IMR-90 (cell line): ENCODE measurements at regions not wholly inside any gene's neighbourhood (a gene's known extent, or its start where the extent isn't known, plus 50 kb on each side); places are given as distances from the start of the nearest gene placed in this dataset.

Experiments
- ATAC-seq: fragments of 200-7000 bp; cut with Tn5 transposase; 2 replicates; pipeline ENCODE4 v1.9.1; 2020; ENCODE audit warnings: low read depth, mild to moderate bottlenecking, moderate library complexity
- BruUV-seq: library from RNA; stranded (reverse); fragments of 400-500 nt; replicated peaks from 2 replicates; lab custom pipeline; 2021; lab: Mats Ljungman, UMichigan
- CTCF ChIA-PET: fragments of 300-600 bp; formaldehyde crosslinking; extraction: SDS; loops from one replicate; lab custom pipeline; 2021; ENCODE audit warnings: antibody characterized with exemption; lab: Yijun Ruan, JAX
- POLR2A ChIA-PET: fragments of 300-600 bp; sonication (Branson Sonifier 250); formaldehyde crosslinking; loops from one replicate; lab custom pipeline; 2022; ENCODE audit warnings: antibody characterized with exemption; ENCODE audit not compliant: unreplicated experiment; lab: Charles Lee
- DNase-seq: peaks from one replicate; pipeline ENCODE4 v3.0.0; 2013
- H2AFZ ChIP-seq: replicated peaks from 2 replicates; pipeline ENCODE3; 2013; ENCODE audit warnings: low read length, mild to moderate bottlenecking; ENCODE audit not compliant: poor library complexity
- H2AK5ac ChIP-seq: 2 replicates; pipeline ENCODE4 v1.6.1; 2013; ENCODE audit warnings: low read depth, low read length, inconsistent platforms
- H2AK9ac ChIP-seq: replicated peaks from 2 replicates; pipeline ENCODE3; 2013; ENCODE audit warnings: mild to moderate bottlenecking, low read depth, low read length, moderate library complexity; ENCODE audit not compliant: poor library complexity
- H2BK120ac ChIP-seq: 2 replicates; pipeline ENCODE4 v1.6.1; 2013; ENCODE audit warnings: low read depth, low read length, inconsistent platforms
- H2BK15ac ChIP-seq: 3 replicates; pipeline ENCODE4 v1.6.1; 2013; ENCODE audit warnings: low read depth, low read length, inconsistent platforms
- H2BK20ac ChIP-seq: 2 replicates; pipeline ENCODE4 v1.6.1; 2013; ENCODE audit warnings: low read depth, mild to moderate bottlenecking, inconsistent platforms, low read length, moderate library complexity
- H2BK5ac ChIP-seq: 2 replicates; pipeline ENCODE4 v1.6.1; 2013; ENCODE audit warnings: mild to moderate bottlenecking, low read depth, low read length, inconsistent platforms; ENCODE audit not compliant: poor library complexity, severe bottlenecking
- H3K14ac ChIP-seq: replicated peaks from 2 replicates; pipeline ENCODE4 v1.6.1; 2013; ENCODE audit warnings: low read depth, low read length, inconsistent platforms
- H3K18ac ChIP-seq: 2 replicates; pipeline ENCODE4 v1.6.1; 2013; ENCODE audit warnings: low read depth, low read length, control low read depth
- H3K23ac ChIP-seq: 2 replicates; pipeline ENCODE4 v1.6.1; 2013; ENCODE audit warnings: low read depth, low read length, inconsistent platforms
- H3K27ac ChIP-seq: 2 replicates; pipeline ENCODE4 v1.5.1; 2013; ENCODE audit warnings: mild to moderate bottlenecking, control low read depth, low read length; ENCODE audit not compliant: insufficient read depth
- H3K27me3 ChIP-seq: 2 replicates; pipeline ENCODE4 v1.6.1; 2013; ENCODE audit warnings: low read length; ENCODE audit not compliant: control insufficient read depth, insufficient read depth
- H3K36me3 ChIP-seq: 2 replicates; pipeline ENCODE4 v1.6.1; 2013; ENCODE audit warnings: low read length, mixed read lengths; ENCODE audit not compliant: control insufficient read depth, insufficient read depth
- H3K4ac ChIP-seq: 2 replicates; pipeline ENCODE4 v1.6.1; 2013; ENCODE audit warnings: low read depth, low read length, inconsistent platforms
- H3K4me1 ChIP-seq: 2 replicates; pipeline ENCODE4 v1.6.1; 2013; ENCODE audit warnings: low read length, mixed read lengths; ENCODE audit not compliant: control insufficient read depth, insufficient read depth
- H3K4me2 ChIP-seq: 2 replicates; pipeline ENCODE4 v1.6.1; 2013; ENCODE audit warnings: low read depth, mild to moderate bottlenecking, control low read depth, low read length, moderate library complexity
- H3K4me3 ChIP-seq: 2 replicates; pipeline ENCODE4 v1.5.1; 2013; ENCODE audit warnings: low read depth, mild to moderate bottlenecking, control low read depth, low read length, moderate library complexity; ENCODE audit not compliant: insufficient read depth
- H3K56ac ChIP-seq: 2 replicates; pipeline ENCODE4 v1.6.1; 2013; ENCODE audit warnings: low read length, inconsistent platforms; ENCODE audit not compliant: insufficient read depth; ENCODE audit errors: extremely low read depth
- H3K79me1 ChIP-seq, 2 experiments: 2 replicates each; pipeline ENCODE4 v1.6.1; 2013; ENCODE audit warnings: low read length in 2 of 2, inconsistent platforms in 1 of 2, low read depth in 1 of 2
- H3K9ac ChIP-seq: 2 replicates; pipeline ENCODE4 v1.6.1; 2013; ENCODE audit warnings: low read depth, low read length, control low read depth
- H3K9me1 ChIP-seq: 2 replicates; pipeline ENCODE4 v1.6.1; 2013; ENCODE audit warnings: low read length, inconsistent platforms; ENCODE audit not compliant: insufficient read depth
- H3K9me3 ChIP-seq: 2 replicates; pipeline ENCODE4 v1.6.1; 2013; ENCODE audit warnings: low read length; ENCODE audit not compliant: control insufficient read depth, insufficient read depth
- H4K20me1 ChIP-seq: 2 replicates; pipeline ENCODE4 v1.6.1; 2013; ENCODE audit warnings: low read length, inconsistent platforms; ENCODE audit not compliant: insufficient read depth
- H4K5ac ChIP-seq: 2 replicates; pipeline ENCODE4 v1.6.1; 2013; ENCODE audit warnings: mild to moderate bottlenecking, low read depth, low read length, control low read depth
- H4K8ac ChIP-seq, 2 experiments: 2 replicates each; pipeline ENCODE4 v1.6.1; 2013; ENCODE audit warnings: low read depth in 2 of 2, low read length in 2 of 2, control low read depth in 1 of 2, inconsistent platforms in 1 of 2
- H4K91ac ChIP-seq: 2 replicates; pipeline ENCODE4 v1.6.1; 2013; ENCODE audit warnings: low read depth, low read length, inconsistent platforms; ENCODE audit not compliant: insufficient read depth
- POLR2A ChIP-seq: IDR thresholded peaks from 2 replicates; pipeline ENCODE4 v1.6.1; 2012; ENCODE audit warnings: mild to moderate bottlenecking, low read depth, low read length
- RAD21 ChIP-seq: IDR thresholded peaks from 2 replicates; pipeline ENCODE4 v1.6.1; 2012; ENCODE audit warnings: low read length, improper control_type of control experiment
- RFX5 ChIP-seq: IDR thresholded peaks from 2 replicates; pipeline ENCODE4 v1.8.0; 2012; ENCODE audit warnings: low read depth, mild to moderate bottlenecking, low read length, moderate library complexity
- WGBS, 2 experiments: methylation state at CpG; one replicate each; pipeline versions ENCODE4 v1.1.5 to v1.1.7; 2013; ENCODE audit warnings: missing lambda C conversion rate in 2 of 2; ENCODE audit not compliant: insufficient read length in 1 of 2; ENCODE audit errors: extremely low coverage in 2 of 2; 5-methylcytosine and 5-hydroxymethylcytosine counted together
- dilution Hi-C: fragments of 300-500 bp; cut with HindIII; formaldehyde crosslinking; loops from one replicate; pipeline ENCODE4 v1.14.3; 2018; ENCODE audit warnings: low sequenced_read_pairs; ENCODE audit not compliant: unreplicated experiment
- in situ Hi-C: fragments of 300-500 bp; cut with MboI; formaldehyde crosslinking; loops from 3 replicates; pipeline ENCODE4 v1.14.3; 2019; ENCODE audit warnings: low sequenced_read_pairs, inconsistent platforms, mixed read lengths
- intact Hi-C: fragments of 100-400 bp; cut with micrococcal nuclease; formaldehyde crosslinking; loops from 2 replicates; pipeline ENCODE4 v1.10.0; 2022
- TF ChIP-seq, protein P1 (sequence below): fragments of 150-350 bp; IDR thresholded peaks from 2 replicates; pipeline ENCODE4 v1.6.1; 2016; ENCODE audit warnings: low read depth, mild to moderate bottlenecking, low read length, moderate library complexity, borderline replicate concordance

DNA sequence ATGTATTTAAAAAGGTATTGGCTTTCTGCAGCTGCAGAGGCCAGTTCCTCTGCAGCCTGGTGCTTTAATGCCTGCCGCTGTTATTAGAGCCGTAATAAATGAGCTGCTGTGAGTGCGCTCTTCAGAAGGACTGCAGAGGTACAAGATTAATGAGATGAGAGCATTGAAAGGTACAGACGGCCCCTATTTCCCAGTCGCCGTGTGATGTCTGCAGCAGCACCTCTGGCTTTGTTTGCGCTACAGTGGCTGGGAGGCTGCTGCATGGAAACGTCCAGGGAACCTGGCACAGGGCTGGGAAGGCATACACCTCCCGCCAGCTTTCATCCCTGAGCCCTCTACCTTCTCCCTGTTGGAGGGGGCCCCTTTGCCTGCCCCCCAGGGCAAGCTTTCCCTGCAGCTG lies 383.8 kb upstream of the ZMIZ1 start:
- DNase-seq, result no peak
- H3K4me3 ChIP-seq, result no peak overlapping the region
- H3K36me3 ChIP-seq, result no peaks in the 10 kb centered on the region
- H3K27me3 ChIP-seq, result peaks cover 17% of the 10 kb centered on the region
- ChIA-PET CTCF (no interaction called here), POLR2A (no interaction called here)
- intact Hi-C loops, result no loop called here
- H4K91ac ChIP-seq, result no peak overlapping the region
- no peaks in the 10 kb centered on the region for H4K20me1 ChIP-seq
- H3K27ac ChIP-seq, result no peak overlapping the region
- no peaks in the 10 kb centered on the region for H3K79me1 ChIP-seq
- BruUV-seq, result no TSS peak
- no peak overlapping the region for H2BK120ac ChIP-seq
- peaks cover 4% of the 10 kb centered on the region; the same call in 1 of the 2 replicates for H3K9me3 ChIP-seq
- H3K18ac ChIP-seq, result no peak overlapping the region
- H2BK20ac ChIP-seq, result no peak overlapping the region
- TF ChIP-seq, protein P1, sequence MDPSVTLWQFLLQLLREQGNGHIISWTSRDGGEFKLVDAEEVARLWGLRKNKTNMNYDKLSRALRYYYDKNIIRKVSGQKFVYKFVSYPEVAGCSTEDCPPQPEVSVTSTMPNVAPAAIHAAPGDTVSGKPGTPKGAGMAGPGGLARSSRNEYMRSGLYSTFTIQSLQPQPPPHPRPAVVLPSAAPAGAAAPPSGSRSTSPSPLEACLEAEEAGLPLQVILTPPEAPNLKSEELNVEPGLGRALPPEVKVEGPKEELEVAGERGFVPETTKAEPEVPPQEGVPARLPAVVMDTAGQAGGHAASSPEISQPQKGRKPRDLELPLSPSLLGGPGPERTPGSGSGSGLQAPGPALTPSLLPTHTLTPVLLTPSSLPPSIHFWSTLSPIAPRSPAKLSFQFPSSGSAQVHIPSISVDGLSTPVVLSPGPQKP, result no peak
- TF ChIP-seq RFX5 (no peak), POLR2A (no peak), RAD21 (no peak)
- dilution Hi-C loops, result no loop called here
- H3K56ac ChIP-seq, result no peak overlapping the region
- H3K9ac ChIP-seq, result no peak overlapping the region
- 65% methylated on average over 2 of the region's 9 CpGs; no CpG with 5 or more reads in 1 of the 2 experiments for WGBS, 2 experiments
- peaks cover 4% of the 10 kb centered on the region for H3K4me1 ChIP-seq
- H3K23ac ChIP-seq, result no peak overlapping the region
- no peak overlapping the region for H3K4ac ChIP-seq
- H2BK5ac ChIP-seq, result no peak overlapping the region
- H3K9me1 ChIP-seq, result 0 out of 2 replicates have a peak, but pooled peaks cover 4% of the 10 kb centered on the region
- H3K4me2 ChIP-seq, result no peak overlapping the region
- no peak overlapping the region for H2BK15ac ChIP-seq
- no peak overlapping the region for H4K8ac ChIP-seq
- no peak for ATAC-seq
- no peak overlapping the region for H4K5ac ChIP-seq
- no peak overlapping the region for H3K14ac ChIP-seq
- no peak overlapping the region for H2AK5ac ChIP-seq
- in situ Hi-C loops, result no loop called here
- H2AFZ ChIP-seq, result no peak overlapping the region
- no peak overlapping the region for H2AK9ac ChIP-seq
